GM19238 (cell line): ENCODE measurements at regions not wholly inside any gene's neighbourhood (a gene's known extent, or its start where the extent isn't known, plus 50 kb on each side); places are given as distances from the start of the nearest gene placed in this dataset.

Experiments
- DNase-seq: peaks from one replicate; pipeline ENCODE4 v3.0.0; 2011; ENCODE audit warnings: low spot score; ENCODE audit not compliant: insufficient read length

GRCh38 chr11:69242266-69242920 is 51.6 kb upstream of the MYEOV start:
- DNase-seq, result peak; percentile 38

- DNase-seq, result no peak
These were observed 50.3 kb upstream of the MYEOV start for GRCh38 chr11:69243496-69244200.
